D721Med (cell line): ENCODE measurements at regions not wholly inside any gene's neighbourhood (a gene's known extent, or its start where the extent isn't known, plus 50 kb on each side); places are given as distances from the start of the nearest gene placed in this dataset.

ENCODE experiments used
- DNase-seq: peaks from one replicate; pipeline ENCODE4 v3.0.0; 2011; ENCODE audit warnings: low spot score; ENCODE audit not compliant: insufficient read length
- FAIRE-seq: peaks from 2 replicates; lab custom pipeline; 2011; peaks lifted over from hg19 to GRCh38; lab: Jason Lieb, UNC
- TF ChIP-seq, protein P1 (sequence below): IDR thresholded peaks from 2 replicates; pipeline ENCODE4 v1.5.1; 2012; ENCODE audit warnings: mild to moderate bottlenecking, control low read depth; ENCODE audit not compliant: insufficient read depth; ENCODE audit errors: missing control alignments

DNA sequence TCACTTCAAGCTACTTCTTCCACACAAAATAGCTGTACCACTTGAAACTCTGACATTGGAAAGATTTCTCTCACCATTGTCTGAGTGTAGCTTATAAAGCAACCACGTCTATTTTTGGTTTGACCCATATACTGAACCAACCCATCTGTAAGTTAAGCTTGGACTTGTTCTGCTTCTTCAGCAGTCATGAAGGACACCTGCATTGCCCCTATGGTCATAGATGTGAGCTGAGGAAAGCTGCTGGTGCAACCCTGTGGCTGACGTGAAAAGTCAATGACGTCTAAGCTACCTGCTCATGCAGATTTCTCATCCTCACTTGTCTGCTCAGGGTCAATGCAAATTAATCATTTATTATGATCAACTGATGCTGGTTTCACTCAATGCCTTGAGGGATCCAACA is 417.4 kb downstream of the CETN3 start:
- DNase-seq: no peak
- TF ChIP-seq, protein P1, sequence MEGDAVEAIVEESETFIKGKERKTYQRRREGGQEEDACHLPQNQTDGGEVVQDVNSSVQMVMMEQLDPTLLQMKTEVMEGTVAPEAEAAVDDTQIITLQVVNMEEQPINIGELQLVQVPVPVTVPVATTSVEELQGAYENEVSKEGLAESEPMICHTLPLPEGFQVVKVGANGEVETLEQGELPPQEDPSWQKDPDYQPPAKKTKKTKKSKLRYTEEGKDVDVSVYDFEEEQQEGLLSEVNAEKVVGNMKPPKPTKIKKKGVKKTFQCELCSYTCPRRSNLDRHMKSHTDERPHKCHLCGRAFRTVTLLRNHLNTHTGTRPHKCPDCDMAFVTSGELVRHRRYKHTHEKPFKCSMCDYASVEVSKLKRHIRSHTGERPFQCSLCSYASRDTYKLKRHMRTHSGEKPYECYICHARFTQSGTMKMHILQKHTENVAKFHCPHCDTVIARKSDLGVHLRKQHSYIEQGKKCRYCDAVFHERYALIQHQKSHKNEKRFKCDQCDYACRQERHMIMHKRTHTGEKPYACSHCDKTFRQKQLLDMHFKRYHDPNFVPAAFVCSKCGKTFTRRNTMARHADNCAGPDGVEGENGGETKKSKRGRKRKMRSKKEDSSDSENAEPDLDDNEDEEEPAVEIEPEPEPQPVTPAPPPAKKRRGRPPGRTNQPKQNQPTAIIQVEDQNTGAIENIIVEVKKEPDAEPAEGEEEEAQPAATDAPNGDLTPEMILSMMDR: no peak

GRCh38 chr5:89991592-89991991 is 418.0 kb downstream of the CETN3 start:
- no peak for FAIRE-seq
- no peak for DNase-seq
- TF ChIP-seq, protein P1: no peak

More for the DNA sequence above, 417.4 kb downstream of the CETN3 start:
- no peak for FAIRE-seq

DNA sequence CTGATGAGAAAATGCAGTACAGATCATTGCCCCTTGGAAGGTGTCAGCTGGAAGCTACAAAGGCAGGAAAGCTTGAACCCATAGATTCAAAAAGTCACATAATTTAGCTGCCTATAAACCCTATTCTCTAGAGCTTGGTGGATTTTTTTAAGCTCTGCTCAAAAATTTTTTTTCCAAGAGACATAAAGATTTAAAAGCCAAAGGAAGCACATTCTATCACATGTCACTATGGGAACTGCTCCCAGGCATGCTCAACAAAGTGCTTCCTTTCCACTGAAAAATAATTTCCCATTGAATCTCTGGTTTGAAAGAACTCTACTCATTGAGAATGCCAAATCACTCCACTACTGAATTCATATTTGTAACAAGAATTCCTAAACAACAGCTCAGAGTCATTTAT is 419.8 kb downstream of the CETN3 start:
- TF ChIP-seq, protein P1: no peak
- DNase-seq (no peak), FAIRE-seq (no peak)

DNA sequence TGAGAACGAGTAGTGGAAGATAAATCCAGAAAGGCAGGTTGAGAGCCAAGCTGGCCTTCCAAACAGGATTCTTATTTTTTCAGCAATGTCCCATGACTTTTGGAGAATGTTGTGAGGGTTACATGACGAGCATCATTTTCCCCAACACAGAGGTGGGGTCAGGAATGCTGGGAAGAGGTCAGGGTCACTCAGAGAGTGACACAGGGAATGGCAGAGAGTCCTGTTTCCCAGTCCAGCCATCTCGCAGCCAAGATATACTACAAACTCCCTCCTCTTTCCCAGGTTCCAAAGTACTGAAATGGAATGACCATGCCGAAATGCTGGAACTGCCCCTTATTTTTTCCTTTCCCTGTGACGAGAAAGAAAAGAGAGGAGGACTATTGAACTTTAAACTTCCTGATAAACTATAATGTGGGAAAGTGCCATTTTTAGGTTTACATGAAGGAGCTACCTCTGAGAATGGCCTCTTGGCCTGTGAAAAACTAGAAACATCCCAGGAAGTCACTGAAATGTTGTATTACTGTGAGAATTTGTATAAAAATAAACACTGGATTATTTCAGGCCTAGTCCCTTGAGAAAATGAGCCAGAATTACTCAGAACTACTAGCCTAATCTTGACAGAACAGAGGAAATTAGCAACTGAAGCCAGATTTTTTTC is 420.4 kb downstream of the CETN3 start:
- DNase-seq: no peak
- FAIRE-seq: no peak
- TF ChIP-seq, protein P1: no peak

DNA sequence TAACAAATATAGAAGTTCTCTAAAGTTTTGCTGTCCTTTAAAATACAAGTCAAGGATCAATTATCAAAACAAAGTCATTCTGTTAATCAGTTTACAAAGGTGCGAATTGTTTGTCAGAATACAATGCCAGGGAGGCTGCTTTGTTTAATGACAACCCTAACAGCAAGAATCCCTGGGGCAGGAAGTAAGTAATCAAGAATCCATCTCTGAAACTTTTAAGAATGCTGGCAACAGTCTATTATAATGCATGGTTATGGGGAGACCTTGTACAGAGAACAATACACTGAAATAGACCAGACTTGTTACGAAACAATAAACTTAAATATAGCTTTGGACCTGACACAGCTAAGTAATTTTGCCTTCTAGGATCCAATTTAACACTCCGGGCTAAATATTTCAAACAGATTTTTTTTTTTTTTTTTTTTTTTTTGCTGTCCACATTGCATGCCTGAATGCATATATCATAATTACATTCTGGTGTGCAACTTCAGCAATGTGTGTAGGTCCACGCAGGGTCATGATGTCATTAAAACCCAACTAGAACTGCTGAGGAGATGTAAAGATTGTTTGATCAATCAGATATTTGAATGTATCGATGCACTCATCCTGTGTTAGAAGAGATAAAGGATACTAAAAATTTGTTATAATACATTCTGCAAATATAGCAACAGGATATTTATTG is 421.3 kb downstream of the CETN3 start:
- TF ChIP-seq, protein P1: no peak
- no peak for DNase-seq
- no peak for FAIRE-seq

DNA sequence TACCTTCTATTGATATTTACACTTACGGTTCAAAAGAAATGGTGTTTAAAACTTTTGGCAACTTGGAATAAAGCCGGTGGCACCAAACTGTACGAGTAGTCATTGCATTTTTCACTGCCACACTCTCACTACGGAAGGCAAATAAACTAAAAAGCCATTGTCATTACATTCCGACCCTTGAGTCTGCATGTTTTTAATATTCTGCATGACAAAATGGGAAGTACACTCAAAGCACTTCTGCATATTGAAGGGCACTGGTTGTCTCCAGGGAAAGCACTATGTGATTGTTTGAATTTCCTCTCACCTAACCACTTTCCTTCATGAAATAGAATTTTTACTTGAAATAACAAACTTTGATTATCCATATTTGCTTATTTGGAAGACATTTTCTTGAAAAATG is 426.3 kb downstream of the CETN3 start:
- FAIRE-seq (no peak), DNase-seq (no peak)
- TF ChIP-seq, protein P1: no peak
